Testis (tissue), 2 donors: ENCODE measurements at regions not wholly inside any gene's neighbourhood (a gene's known extent, or its start where the extent isn't known, plus 50 kb on each side); places are given as distances from the start of the nearest gene placed in this dataset.

Source experiments
- DNase-seq: peaks from one replicate; pipeline ENCODE4 v3.0.0-alpha.2; 2019
- H3K27ac ChIP-seq, 2 donors: fragments of 200-600 bp; sonication (generic); one replicate each; pipeline ENCODE4 v1.5.1; 2019
- H3K27me3 ChIP-seq: fragments of 200-600 bp; sonication (generic); one replicate; pipeline ENCODE4 v1.5.1; 2019
- H3K36me3 ChIP-seq: fragments of 200-600 bp; sonication (generic); one replicate; pipeline ENCODE4 v1.5.1; 2017; ENCODE audit warnings: low read depth; ENCODE audit errors: missing control alignments
- H3K4me1 ChIP-seq: fragments of 200-600 bp; sonication (generic); one replicate; pipeline ENCODE4 v1.5.1; 2019
- H3K4me3 ChIP-seq, 2 donors: fragments of 200-600 bp; sonication (generic); one replicate each; pipeline ENCODE4 v1.5.1; 2017 to 2019
- H3K9me3 ChIP-seq: fragments of 200-600 bp; sonication (generic); one replicate; pipeline ENCODE4 v1.5.1; 2017
- POLR2A ChIP-seq: fragments of 450-650 bp; IDR thresholded peaks from one replicate; pipeline ENCODE4 v1.6.1; 2017; ENCODE audit warnings: antibody characterized with exemption, mild to moderate bottlenecking, moderate library complexity
- WGBS, 2 donors: methylation state at CpG; one replicate each; pipeline ENCODE4 v1.1.5; 2018; 5-methylcytosine and 5-hydroxymethylcytosine counted together
- intact Hi-C: fragments of 100-400 bp; cut with DNase I; formaldehyde crosslinking; loops from one replicate; pipeline ENCODE4 v1.15.1; 2023; ENCODE audit warnings: low total_unique reads
- TF ChIP-seq, protein P1 (sequence below), 3 experiments: fragments of 450-650 bp in 2 of 3; fragments of 200-600 bp in 1 of 3; sonication (generic) in 1 of 3; IDR thresholded peaks; one replicate each; pipeline ENCODE4 v1.5.1; 2016 to 2019; ENCODE audit warnings: antibody characterized with exemption in 3 of 3, mild to moderate bottlenecking in 2 of 3, moderate library complexity in 1 of 3

DNA sequence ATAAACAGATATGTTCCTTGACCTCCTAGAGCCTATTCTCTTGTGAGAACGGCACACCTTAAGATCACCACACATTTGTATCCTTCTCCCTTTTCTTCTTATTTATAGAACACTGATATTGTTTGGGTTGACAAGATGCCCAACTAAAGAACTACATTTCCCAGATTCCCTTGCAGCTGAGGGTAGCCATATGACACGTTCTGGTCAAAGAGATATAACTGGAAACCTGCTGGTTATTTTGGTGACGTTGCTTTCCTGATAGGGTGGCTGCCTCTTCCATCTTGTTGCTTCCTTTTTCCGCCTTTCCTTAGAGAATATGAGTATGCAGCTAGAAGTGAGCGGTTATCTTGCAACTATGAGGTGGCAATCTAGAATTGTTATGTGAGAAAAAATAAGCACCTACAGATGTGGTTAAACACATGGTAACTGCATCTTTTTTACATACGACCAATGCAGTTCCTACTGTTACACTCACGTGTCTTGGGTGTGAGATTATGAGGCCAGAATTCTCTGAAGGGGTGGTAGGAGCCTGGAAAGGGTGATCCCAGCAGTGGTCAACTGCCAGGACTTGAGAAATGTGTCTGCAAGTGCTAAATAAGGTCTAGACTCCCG lies 72.9 kb downstream of the SEC61B start:
- intact Hi-C loops: no loop called here
- no peak for TF ChIP-seq POLR2A
- TF ChIP-seq, protein P1, sequence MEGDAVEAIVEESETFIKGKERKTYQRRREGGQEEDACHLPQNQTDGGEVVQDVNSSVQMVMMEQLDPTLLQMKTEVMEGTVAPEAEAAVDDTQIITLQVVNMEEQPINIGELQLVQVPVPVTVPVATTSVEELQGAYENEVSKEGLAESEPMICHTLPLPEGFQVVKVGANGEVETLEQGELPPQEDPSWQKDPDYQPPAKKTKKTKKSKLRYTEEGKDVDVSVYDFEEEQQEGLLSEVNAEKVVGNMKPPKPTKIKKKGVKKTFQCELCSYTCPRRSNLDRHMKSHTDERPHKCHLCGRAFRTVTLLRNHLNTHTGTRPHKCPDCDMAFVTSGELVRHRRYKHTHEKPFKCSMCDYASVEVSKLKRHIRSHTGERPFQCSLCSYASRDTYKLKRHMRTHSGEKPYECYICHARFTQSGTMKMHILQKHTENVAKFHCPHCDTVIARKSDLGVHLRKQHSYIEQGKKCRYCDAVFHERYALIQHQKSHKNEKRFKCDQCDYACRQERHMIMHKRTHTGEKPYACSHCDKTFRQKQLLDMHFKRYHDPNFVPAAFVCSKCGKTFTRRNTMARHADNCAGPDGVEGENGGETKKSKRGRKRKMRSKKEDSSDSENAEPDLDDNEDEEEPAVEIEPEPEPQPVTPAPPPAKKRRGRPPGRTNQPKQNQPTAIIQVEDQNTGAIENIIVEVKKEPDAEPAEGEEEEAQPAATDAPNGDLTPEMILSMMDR (IDR thresholded peaks at IDR 0.05): no peak
- H3K4me3 ChIP-seq: no peak overlapping the region
- no peaks in the 10 kb centered on the region for H3K27me3 ChIP-seq
- no peaks in the 10 kb centered on the region for H3K9me3 ChIP-seq
- H3K36me3 ChIP-seq: no peaks in the 10 kb centered on the region
- no peak for DNase-seq
- no peak overlapping the region for H3K27ac ChIP-seq
- H3K4me1 ChIP-seq: no peaks in the 10 kb centered on the region
- WGBS, 2 donors: 55 to 60% methylated on average over 8 of the region's 8 CpGs

DNA sequence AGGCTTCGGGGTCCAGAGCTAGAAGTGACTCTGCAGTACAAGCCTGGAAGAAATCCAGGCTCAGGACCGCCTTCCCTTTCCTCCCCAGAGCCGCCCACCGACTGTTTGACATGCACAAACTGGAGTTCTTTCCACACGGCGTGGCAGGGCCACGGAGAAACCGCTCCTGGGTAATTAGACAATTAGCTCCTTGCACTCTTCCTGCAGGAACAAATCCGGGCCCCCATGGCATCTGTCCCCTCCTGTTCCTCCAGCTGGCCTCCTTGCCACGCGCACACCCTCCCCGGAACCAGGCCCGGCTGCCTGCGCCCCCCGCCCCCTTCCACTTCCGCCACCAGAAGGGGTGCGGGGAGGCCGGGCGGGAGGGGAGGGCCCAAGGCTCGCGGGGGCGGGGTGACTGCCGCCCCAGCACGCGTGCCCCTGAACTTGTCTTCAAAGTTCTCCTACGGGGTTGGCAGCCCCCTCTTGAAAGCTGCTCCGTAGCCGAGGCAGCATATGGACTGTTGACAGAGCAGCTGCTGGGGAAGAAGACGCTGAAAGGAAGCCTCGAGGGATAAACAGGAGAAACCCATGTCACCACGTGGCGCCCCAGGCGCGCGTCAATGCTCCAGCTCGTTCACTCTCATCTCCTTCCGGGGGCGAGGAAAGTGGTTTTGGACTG lies 74.3 kb downstream of the SEC61B start:
- H3K4me3 ChIP-seq: peak overlapping the region; percentile 39 to 56
- no peaks in the 10 kb centered on the region for H3K9me3 ChIP-seq
- no peaks in the 10 kb centered on the region for H3K36me3 ChIP-seq
- DNase-seq: peak; percentile 43
- no peaks in the 10 kb centered on the region for H3K4me1 ChIP-seq
- no peak overlapping the region for H3K27ac ChIP-seq
- 24 to 35% methylated on average over 30 to 38 of the region's 38 CpGs for WGBS, 2 donors
- H3K27me3 ChIP-seq: no peaks in the 10 kb centered on the region
- intact Hi-C loops: no loop called here
- TF ChIP-seq, protein P1 (IDR thresholded peaks at IDR 0.05): no peak
- no peak for TF ChIP-seq POLR2A

DNA sequence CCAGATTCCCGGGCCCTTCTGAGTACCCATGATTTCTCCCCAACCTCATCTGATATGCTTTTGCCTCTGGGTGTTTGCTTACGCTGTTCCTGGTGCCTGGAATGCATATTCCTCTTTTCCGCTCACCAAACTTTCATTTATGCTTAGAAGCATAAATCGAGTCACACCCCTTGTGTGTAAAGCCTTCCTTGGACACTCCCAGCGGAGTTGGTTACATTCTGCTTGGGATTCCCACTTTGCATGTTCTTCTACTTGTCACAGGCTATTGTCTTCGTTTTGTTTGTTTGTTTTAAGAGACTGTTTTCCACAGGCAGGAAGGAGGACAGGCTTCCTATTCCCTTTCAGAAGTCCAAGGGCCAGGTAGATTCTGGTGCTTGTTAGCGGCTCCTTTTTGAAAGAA lies 76.5 kb downstream of the SEC61B start:
- Histone ChIP-seq H3K4me3 (no peak overlapping the region), H3K27ac (no peak overlapping the region), H3K4me1 (no peaks in the 10 kb centered on the region), H3K9me3 (no peaks in the 10 kb centered on the region), H3K27me3 (no peaks in the 10 kb centered on the region), H3K36me3 (no peaks in the 10 kb centered on the region)
- no peak for TF ChIP-seq POLR2A
- TF ChIP-seq, protein P1 (IDR thresholded peaks at IDR 0.05): no peak
- DNase-seq: no peak
- intact Hi-C loops: no loop called here
- WGBS, 2 donors: 79 to 86% methylated on average over 7 of the region's 7 CpGs

DNA sequence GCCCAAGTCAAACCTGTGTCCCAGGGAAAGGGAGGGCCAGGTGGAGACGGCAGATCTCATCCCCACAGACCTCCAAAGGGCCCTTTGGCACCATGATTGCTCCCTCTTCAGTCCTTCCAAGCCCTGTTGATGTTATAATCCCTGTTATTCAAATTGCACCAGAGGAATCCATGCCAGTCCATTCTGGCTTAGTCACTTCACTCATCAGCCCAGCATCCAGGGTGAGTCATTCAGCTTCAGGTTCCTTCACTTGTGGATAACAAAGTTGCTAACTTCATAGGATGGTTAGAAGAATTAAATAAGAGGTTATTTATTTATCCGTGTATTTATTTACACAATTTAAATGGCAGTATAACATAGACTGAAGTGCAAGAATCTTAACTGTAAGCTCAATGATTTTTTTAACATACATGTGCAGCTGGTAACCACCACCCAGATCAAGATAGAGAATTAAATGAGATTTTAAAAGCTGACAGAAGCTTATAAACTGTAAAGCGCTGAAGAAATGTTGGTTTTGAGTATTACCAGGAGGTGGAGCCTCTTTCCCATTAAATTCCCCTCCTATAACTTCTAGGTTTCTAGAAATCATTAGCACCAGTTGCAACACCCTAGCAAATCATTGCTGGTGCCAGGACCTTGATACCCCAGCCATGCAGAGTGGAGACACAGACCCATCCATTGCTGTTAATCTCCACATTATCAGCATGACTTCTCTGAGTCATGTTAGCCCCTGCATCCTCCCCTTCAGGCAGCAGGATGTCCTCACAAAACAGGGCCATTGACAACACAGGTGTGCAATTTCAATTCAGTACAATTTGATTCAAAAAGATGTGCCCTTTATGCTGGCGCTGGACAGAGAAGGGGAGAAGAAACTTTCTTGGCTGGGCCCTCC lies 77.4 kb downstream of the SEC61B start:
- H3K36me3 ChIP-seq: no peaks in the 10 kb centered on the region
- TF ChIP-seq, protein P1 (IDR thresholded peaks at IDR 0.05): no peak
- TF ChIP-seq POLR2A: no peak
- no peaks in the 10 kb centered on the region for H3K9me3 ChIP-seq
- H3K27ac ChIP-seq: no peak overlapping the region
- H3K27me3 ChIP-seq: no peaks in the 10 kb centered on the region
- DNase-seq: no peak
- intact Hi-C loops: no loop called here
- H3K4me1 ChIP-seq: no peaks in the 10 kb centered on the region
- 76 to 80% methylated on average over 4 of the region's 4 CpGs for WGBS, 2 donors
- no peak overlapping the region for H3K4me3 ChIP-seq
